Type B pancreatic cell (in vitro differentiated cells): ENCODE measurements at regions not wholly inside any gene's neighbourhood (a gene's known extent, or its start where the extent isn't known, plus 50 kb on each side); places are given as distances from the start of the nearest gene placed in this dataset.

ENCODE experiments used
- DNase-seq: peaks from one replicate; pipeline ENCODE4 v3.0.0; 2021; ENCODE audit warnings: mixed read lengths; ENCODE audit not compliant: unreplicated experiment; ENCODE audit errors: extremely low spot score
- H3K27ac Mint-ChIP-seq: 2 replicates; pipeline ENCODE4 v1.8.0; 2021; ENCODE audit warnings: mild to moderate bottlenecking, mixed read lengths
- H3K27me3 Mint-ChIP-seq: 2 replicates; pipeline ENCODE4 v1.8.0; 2021; ENCODE audit warnings: mixed read lengths
- H3K36me3 Mint-ChIP-seq: 2 replicates; pipeline ENCODE4 v1.8.0; 2021; ENCODE audit warnings: mixed read lengths
- H3K4me1 Mint-ChIP-seq: one replicate; pipeline ENCODE4 v1.8.0; 2021; ENCODE audit warnings: mixed read lengths; ENCODE audit not compliant: unreplicated experiment
- H3K4me3 Mint-ChIP-seq: 2 replicates; pipeline ENCODE4 v1.8.0; 2021; ENCODE audit warnings: mild to moderate bottlenecking, mixed read lengths
- H3K9me3 Mint-ChIP-seq: 2 replicates; pipeline ENCODE4 v1.8.0; 2021; ENCODE audit warnings: mixed read lengths
- TF ChIP-seq, protein P1 (sequence below): fragments of 200-600 bp; sonication (generic); conservative IDR thresholded peaks from 2 replicates; pipeline ENCODE4 v1.5.0; 2021; ENCODE audit warnings: antibody characterized with exemption, mild to moderate bottlenecking

DNA sequence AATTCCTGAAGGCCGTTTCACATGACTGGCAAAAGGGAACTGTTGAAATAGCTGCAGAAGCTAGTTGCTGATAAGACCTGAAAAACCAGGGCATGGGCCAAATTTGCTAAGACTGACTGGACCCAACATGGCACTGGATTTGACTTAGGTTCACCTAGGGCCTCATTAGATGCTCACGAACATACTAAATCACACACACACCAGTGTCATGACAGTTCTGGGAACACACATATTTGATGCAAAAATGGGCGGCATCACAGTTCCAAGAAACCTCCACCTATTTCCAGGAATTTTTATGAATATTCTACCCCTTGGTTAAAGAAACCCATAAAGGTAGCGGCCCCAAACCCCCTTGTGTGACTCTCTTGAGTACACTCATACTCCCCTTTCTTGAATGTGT lies 99.6 kb upstream of the OBI1 start:
- peaks cover 7% of the 10 kb centered on the region for H3K4me1 Mint-ChIP-seq
- no peaks in the 10 kb centered on the region for H3K36me3 Mint-ChIP-seq
- H3K27me3 Mint-ChIP-seq = peaks cover 8% of the 10 kb centered on the region
- no peak for DNase-seq
- H3K27ac Mint-ChIP-seq = no peak overlapping the region
- TF ChIP-seq, protein P1, sequence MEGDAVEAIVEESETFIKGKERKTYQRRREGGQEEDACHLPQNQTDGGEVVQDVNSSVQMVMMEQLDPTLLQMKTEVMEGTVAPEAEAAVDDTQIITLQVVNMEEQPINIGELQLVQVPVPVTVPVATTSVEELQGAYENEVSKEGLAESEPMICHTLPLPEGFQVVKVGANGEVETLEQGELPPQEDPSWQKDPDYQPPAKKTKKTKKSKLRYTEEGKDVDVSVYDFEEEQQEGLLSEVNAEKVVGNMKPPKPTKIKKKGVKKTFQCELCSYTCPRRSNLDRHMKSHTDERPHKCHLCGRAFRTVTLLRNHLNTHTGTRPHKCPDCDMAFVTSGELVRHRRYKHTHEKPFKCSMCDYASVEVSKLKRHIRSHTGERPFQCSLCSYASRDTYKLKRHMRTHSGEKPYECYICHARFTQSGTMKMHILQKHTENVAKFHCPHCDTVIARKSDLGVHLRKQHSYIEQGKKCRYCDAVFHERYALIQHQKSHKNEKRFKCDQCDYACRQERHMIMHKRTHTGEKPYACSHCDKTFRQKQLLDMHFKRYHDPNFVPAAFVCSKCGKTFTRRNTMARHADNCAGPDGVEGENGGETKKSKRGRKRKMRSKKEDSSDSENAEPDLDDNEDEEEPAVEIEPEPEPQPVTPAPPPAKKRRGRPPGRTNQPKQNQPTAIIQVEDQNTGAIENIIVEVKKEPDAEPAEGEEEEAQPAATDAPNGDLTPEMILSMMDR = no peak
- no peaks in the 10 kb centered on the region for H3K9me3 Mint-ChIP-seq
- no peak overlapping the region for H3K4me3 Mint-ChIP-seq

DNA sequence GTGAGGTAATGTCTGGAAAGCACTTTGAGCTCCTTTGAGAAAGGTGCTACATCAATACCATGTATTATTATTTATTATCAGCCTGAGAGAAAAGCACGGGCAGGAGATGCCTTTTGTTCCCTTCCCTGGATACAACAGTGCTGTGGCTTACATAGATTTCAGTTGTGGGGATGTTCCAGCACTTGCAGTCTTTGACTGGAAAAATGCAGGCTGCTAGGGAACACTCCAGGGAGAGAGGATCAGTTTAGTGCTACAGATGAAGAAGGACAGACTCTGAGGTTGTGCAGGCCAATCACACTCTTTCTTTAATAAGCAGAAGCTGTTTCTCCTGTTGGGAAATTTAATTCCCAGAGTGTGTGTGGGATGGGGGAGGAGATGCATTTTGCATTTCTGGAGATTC lies 94.5 kb upstream of the OBI1 start:
- no peak overlapping the region for H3K4me3 Mint-ChIP-seq
- TF ChIP-seq, protein P1 = no peak
- H3K4me1 Mint-ChIP-seq = peaks cover 3% of the 10 kb centered on the region
- no peak overlapping the region for H3K27ac Mint-ChIP-seq
- DNase-seq = no peak
- peaks cover 14% of the 10 kb centered on the region for H3K27me3 Mint-ChIP-seq
- H3K36me3 Mint-ChIP-seq = no peaks in the 10 kb centered on the region
- no peaks in the 10 kb centered on the region for H3K9me3 Mint-ChIP-seq

DNA sequence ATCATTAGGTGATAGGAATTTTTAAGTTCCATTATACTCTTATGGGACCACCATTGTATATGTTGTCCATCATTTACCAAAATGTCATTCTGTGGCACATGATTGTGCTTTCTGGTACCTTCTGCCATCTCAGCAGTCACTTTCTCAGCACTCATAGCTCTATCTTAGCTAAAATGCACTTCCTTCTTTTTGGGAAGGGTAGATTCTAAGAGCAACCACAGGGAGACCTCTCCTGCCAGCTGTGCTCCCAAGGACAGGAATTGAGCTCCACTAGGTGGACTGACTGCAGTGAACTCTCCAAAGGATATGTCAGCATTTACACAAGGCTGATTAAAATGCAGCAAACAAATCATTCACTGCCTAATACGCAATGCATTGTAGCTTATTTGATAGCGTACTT lies 91.8 kb upstream of the OBI1 start:
- no peak overlapping the region for H3K4me3 Mint-ChIP-seq
- peaks cover 14% of the 10 kb centered on the region for H3K27me3 Mint-ChIP-seq
- H3K27ac Mint-ChIP-seq = no peak overlapping the region
- TF ChIP-seq, protein P1 = no peak
- DNase-seq = no peak
- no peaks in the 10 kb centered on the region for H3K9me3 Mint-ChIP-seq
- H3K4me1 Mint-ChIP-seq = peaks cover 3% of the 10 kb centered on the region
- no peaks in the 10 kb centered on the region for H3K36me3 Mint-ChIP-seq

DNA sequence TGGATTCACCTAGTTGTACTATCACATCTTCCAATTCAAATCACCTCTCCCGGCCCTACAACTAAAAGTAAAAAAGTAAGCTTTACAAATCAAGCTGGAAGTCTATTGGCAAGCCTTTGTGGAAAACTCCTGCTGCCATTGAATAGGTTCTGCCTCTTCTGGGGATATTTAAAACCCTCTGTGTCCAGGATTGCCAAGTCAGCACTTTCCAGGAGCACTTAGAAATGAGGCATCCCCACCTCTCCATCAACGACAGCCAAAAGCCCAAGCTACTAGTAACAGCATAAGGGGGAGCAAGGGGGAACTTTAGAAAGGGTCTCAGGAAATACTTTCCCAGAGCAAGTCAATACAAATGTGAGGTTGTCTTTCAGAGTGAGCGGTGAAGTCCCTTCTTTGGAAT lies 85.0 kb upstream of the OBI1 start:
- Mint-ChIP-seq H3K9me3 (no peaks in the 10 kb centered on the region), H3K27ac (no peak overlapping the region), H3K36me3 (no peaks in the 10 kb centered on the region), H3K4me1 (peaks cover 5% of the 10 kb centered on the region), H3K27me3 (peaks cover 11% of the 10 kb centered on the region), H3K4me3 (no peak overlapping the region)
- DNase-seq = no peak
- TF ChIP-seq, protein P1 = no peak

DNA sequence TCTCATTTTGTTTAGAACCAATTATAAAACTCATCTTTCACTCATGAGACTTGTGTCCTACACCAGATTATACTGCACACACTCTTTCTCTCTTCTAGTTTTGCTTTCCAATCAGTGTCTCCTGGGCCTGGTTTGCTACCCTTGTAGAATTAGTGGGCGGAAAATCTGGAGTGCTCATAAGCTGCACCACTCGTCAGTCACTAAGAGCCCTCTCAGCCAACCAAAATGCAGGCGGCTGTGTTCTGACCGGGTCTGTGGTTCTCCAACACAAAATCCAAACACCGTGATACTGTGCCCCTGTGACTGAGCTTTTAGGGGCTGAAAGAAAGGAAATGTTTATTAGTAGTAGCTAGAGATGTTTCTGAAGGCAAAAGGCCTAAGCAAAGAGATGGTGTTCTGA lies 83.7 kb upstream of the OBI1 start:
- Mint-ChIP-seq H3K27me3 (peaks cover 5% of the 10 kb centered on the region), H3K36me3 (no peaks in the 10 kb centered on the region), H3K4me3 (no peak overlapping the region), H3K9me3 (no peaks in the 10 kb centered on the region), H3K27ac (no peak overlapping the region), H3K4me1 (peaks cover 5% of the 10 kb centered on the region)
- no peak for DNase-seq
- TF ChIP-seq, protein P1 = no peak

DNA sequence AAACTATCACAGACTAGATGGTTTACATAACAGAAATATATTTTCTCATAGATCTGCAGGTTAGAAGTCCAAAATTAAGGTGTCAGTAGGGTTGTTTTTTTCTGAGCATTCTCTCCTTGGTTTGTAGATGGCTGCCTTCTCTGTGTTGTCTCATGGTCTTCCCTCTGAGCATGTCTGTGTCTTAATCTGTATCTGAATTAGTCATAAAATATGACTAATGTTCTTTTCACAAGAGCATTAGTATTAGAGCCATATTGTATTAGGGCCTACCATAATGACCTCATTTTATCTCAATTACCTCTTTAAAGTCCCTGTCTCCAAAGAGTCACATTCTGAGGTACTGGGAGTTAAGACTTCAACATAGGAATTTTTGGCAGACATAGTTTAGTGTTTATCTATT lies 77.2 kb upstream of the OBI1 start:
- Mint-ChIP-seq H3K9me3 (no peaks in the 10 kb centered on the region), H3K27ac (no peak overlapping the region), H3K4me1 (no peaks in the 10 kb centered on the region), H3K36me3 (no peaks in the 10 kb centered on the region), H3K4me3 (no peak overlapping the region), H3K27me3 (no peaks in the 10 kb centered on the region)
- no peak for DNase-seq
- TF ChIP-seq, protein P1 = no peak
